DOHH2 (cell line): ENCODE measurements at regions not wholly inside any gene's neighbourhood (a gene's known extent, or its start where the extent isn't known, plus 50 kb on each side); places are given as distances from the start of the nearest gene placed in this dataset.
A peak's percentile ranks its signal among the peaks of the same experiment; 100 is the strongest.

Source experiments
- H3F3A ChIP-seq: fragments of 200-600 bp; sonication (generic), shearing (Covaris generic); 2 replicates; pipeline ENCODE4 v1.6.0; 2016; ENCODE audit warnings: antibody characterized with exemption, mild to moderate bottlenecking; ENCODE audit not compliant: control insufficient read depth, insufficient read depth
- H3K27ac ChIP-seq: fragments of 200-600 bp; sonication (generic); 2 replicates; pipeline ENCODE4 v1.5.1; 2014; ENCODE audit warnings: low read depth, mild to moderate bottlenecking, low read length, moderate library complexity
- H3K27me3 ChIP-seq: fragments of 200-600 bp; sonication (generic); 2 replicates; pipeline ENCODE4 v1.6.1; 2014; ENCODE audit warnings: mild to moderate bottlenecking, low read length, mixed read lengths; ENCODE audit not compliant: control insufficient read depth
- H3K36me3 ChIP-seq: fragments of 200-600 bp; sonication (generic); 2 replicates; pipeline ENCODE4 v1.6.1; 2014; ENCODE audit warnings: mild to moderate bottlenecking, low read length, moderate library complexity, mixed read lengths; ENCODE audit not compliant: control insufficient read depth
- H3K4me1 ChIP-seq: fragments of 200-600 bp; sonication (generic); 2 replicates; pipeline ENCODE4 v1.6.1; 2014; ENCODE audit warnings: mild to moderate bottlenecking, low read length, mixed read lengths; ENCODE audit not compliant: control insufficient read depth
- H3K4me2 ChIP-seq: fragments of 200-600 bp; sonication (generic); 2 replicates; pipeline ENCODE4 v1.6.0; 2014; ENCODE audit warnings: mild to moderate bottlenecking, low read length, moderate library complexity
- H3K4me3 ChIP-seq: fragments of 200-600 bp; sonication (generic); 2 replicates; pipeline ENCODE4 v1.5.1; 2014; ENCODE audit warnings: mild to moderate bottlenecking, low read length, mixed read lengths
- H3K79me2 ChIP-seq: fragments of 200-600 bp; sonication (generic); 2 replicates; pipeline ENCODE4 v1.6.1; 2014; ENCODE audit warnings: mild to moderate bottlenecking, low read length, mixed read lengths; ENCODE audit not compliant: control insufficient read depth
- H3K9me2 ChIP-seq: fragments of 200-600 bp; sonication (generic); replicated peaks from 2 replicates; pipeline ENCODE4 v1.6.1; 2014; ENCODE audit warnings: mild to moderate bottlenecking, low read length, mixed read lengths; ENCODE audit not compliant: control insufficient read depth
- H3K9me3 ChIP-seq: fragments of 200-600 bp; sonication (generic); 2 replicates; pipeline ENCODE4 v1.6.1; 2014; ENCODE audit warnings: antibody characterized with exemption, low read length, mixed read lengths; ENCODE audit not compliant: control insufficient read depth, insufficient read depth
- H4K20me1 ChIP-seq: fragments of 200-600 bp; sonication (generic); 2 replicates; pipeline ENCODE4 v1.6.0; 2014; ENCODE audit warnings: low read depth, mild to moderate bottlenecking, antibody characterized with exemption, low read length, moderate library complexity; ENCODE audit not compliant: control insufficient read depth, insufficient read depth
- CTCF ChIP-seq: fragments of 200-600 bp; sonication (generic); IDR thresholded peaks from one replicate; pipeline ENCODE4 v1.5.1; 2014; ENCODE audit warnings: antibody characterized with exemption, mild to moderate bottlenecking, low read depth, low read length; ENCODE audit not compliant: poor library complexity, severe bottlenecking
- EZH2phosphoT487 ChIP-seq: fragments of 200-600 bp; sonication (generic); IDR thresholded peaks from 2 replicates; pipeline ENCODE4 v1.6.1; 2017; ENCODE audit warnings: borderline replicate concordance, mild to moderate bottlenecking, antibody characterized with exemption, low read length, moderate library complexity, mixed read lengths

DNA sequence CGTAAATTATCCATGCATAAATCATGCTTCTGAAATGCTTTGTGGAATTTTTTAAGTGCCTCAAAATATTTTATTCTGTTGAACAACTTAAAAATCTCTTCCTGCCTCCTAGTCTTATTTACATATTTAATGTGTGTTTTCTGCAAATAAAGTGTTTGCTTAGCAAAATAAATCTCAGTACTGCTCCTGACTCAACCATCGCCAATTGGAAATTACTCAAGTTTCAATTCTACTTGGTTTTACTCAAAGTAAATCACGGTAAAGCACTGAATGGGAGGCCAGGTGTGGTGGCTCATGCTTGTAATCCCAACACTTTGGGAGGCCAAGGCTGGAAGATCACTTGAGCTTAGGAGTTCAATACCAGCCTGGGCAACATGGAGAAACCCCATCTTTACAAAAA, 152.2 kb upstream of the NR5A2 start:
- Histone ChIP-seq H3K4me3 (no peak overlapping the region), H3K4me1 (peaks cover 41% of the 10 kb centered on the region), H3F3A (peaks cover 13% of the 10 kb centered on the region), H3K27ac (no peak overlapping the region), H3K9me3 (peaks cover 7% of the 10 kb centered on the region), H4K20me1 (no peaks in the 10 kb centered on the region), H3K9me2 (no peaks in the 10 kb centered on the region), H3K4me2 (no peak overlapping the region), H3K79me2 (no peaks in the 10 kb centered on the region), H3K27me3 (no peaks in the 10 kb centered on the region), H3K36me3 (no peaks in the 10 kb centered on the region; the same call in 1 of the 2 replicates)
- TF ChIP-seq EZH2phosphoT487 (no peak), CTCF (no peak)

DNA sequence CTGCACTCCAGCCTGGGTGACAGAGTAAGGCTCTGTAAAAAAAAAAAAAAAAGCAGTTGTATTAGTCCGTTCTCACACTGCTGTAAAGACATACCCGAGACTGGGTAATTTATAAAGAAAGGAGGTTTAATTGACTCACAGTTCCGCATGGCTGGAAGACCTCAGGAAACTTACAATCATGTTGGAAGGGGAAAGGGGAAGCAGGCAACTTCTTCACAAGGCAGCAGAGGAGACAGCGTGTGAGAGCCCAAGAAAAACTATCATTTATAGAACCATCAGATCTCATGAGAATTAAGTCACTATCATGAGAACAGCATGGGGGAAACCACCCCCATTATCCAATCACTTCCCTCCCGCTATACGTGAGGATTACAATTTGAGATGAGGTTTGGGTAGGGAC, 151.7 kb upstream of the NR5A2 start:
- H3K4me1 ChIP-seq: peaks cover 41% of the 10 kb centered on the region
- no peak for TF ChIP-seq CTCF
- no peak for TF ChIP-seq EZH2phosphoT487
- H3K27ac ChIP-seq: no peak overlapping the region
- H3K36me3 ChIP-seq: no peaks in the 10 kb centered on the region; the same call in 1 of the 2 replicates
- no peaks in the 10 kb centered on the region for H4K20me1 ChIP-seq
- no peak overlapping the region for H3K4me2 ChIP-seq
- H3K4me3 ChIP-seq: 0 out of 2 replicates have a peak overlapping the region, but pooled peaks have one; percentile 3
- H3K9me2 ChIP-seq: no peaks in the 10 kb centered on the region
- no peaks in the 10 kb centered on the region for H3K27me3 ChIP-seq
- H3K9me3 ChIP-seq: peaks cover 7% of the 10 kb centered on the region
- peaks cover 13% of the 10 kb centered on the region for H3F3A ChIP-seq
- H3K79me2 ChIP-seq: no peaks in the 10 kb centered on the region

GRCh38 chr1:199877526-199878384, 149.8 kb upstream of the NR5A2 start:
- Histone ChIP-seq H3K4me2 (peak overlapping the region; percentile 50), H3K27ac (peak overlapping the region; percentile 72), H3K9me3 (peaks cover 7% of the 10 kb centered on the region), H3K27me3 (no peaks in the 10 kb centered on the region), H3K79me2 (no peaks in the 10 kb centered on the region), H3K4me3 (peak overlapping the region; percentile 10), H4K20me1 (no peaks in the 10 kb centered on the region), H3K9me2 (no peaks in the 10 kb centered on the region), H3K4me1 (peaks cover 41% of the 10 kb centered on the region), H3F3A (peaks cover 13% of the 10 kb centered on the region), H3K36me3 (no peaks in the 10 kb centered on the region; the same call in 1 of the 2 replicates)
- TF ChIP-seq CTCF (no peak), EZH2phosphoT487 (no peak)
